Activated CD4-positive, alpha-beta T cell treated with anti-CD3 and anti-CD28 coated beads, Interleukin-10, Interleukin-2, amounts not matched to agents 100 ng/mL and 50 ng/mL, durations not matched to agents 16 hours and 8 hours (primary cell): ENCODE measurements at regions not wholly inside any gene's neighbourhood (a gene's known extent, or its start where the extent isn't known, plus 50 kb on each side); places are given as distances from the start of the nearest gene placed in this dataset.
A peak's percentile ranks its signal among the peaks of the same experiment; 100 is the strongest.

Source experiments
- DNase-seq: peaks from one replicate; pipeline ENCODE4 v3.0.0-alpha.2; 2020

DNA sequence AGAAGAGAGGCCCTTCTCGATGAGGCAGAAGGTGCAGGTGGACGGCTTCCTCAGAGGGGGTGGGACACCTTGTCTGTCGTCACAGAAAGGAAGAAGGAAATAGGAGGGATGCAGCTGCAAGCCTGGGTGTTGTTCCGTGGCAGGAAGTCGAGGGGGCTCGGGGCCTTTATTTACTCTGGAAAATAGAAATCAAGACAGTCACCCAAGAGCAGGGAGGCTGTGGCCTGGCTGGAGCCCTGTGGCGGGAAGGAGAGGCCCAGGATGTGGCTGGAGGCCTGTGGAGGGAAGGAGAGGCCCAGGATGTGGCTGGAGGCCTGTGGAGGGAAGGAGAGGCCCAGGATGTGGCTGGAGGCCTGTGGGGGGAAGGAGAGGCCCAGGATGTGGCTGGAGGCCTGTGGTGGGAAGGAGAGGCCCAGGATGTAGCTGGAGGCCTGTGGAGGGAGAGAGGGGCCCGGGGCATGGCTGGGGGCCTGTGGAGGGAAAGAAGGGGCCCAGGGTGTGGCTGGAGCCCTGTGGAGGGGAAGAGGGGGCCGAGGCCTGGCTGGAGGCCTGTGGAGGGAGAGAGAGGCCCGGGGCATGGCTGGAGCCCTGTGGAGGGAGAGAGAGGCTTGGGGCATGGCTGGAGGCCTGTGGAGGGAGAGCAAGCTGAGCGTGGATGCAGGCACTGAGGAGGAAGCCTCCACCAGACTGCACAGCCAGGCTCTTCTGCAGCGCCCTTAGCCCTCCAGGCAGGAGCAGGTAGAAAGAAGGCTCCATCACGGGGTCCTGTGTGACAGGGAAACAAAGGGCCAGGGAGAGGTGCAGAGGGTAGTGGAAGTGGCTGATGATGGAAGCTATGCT, 97.3 kb upstream of the SFMBT2 start:
- DNase-seq, result peak; percentile 79

DNA sequence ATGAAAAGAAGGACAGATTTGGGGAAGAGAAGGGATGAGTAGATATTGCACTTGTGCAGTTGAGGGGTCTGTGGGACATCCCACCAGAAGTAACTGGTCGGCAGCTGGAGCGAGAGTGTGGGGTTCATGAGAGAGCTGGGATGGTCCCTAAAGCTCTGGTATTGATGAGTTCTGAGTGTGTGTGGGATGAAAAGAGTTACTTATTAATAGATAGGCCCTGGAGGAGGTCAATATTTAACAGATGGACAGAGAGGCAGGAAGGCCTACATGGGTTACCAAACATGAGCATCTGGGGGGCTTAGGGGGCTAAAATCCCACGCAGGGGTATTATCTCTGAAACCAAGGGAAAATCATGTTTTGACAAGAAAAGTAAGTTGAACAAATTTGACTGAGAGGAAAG, 95.7 kb upstream of the SFMBT2 start:
- no peak for DNase-seq

DNA sequence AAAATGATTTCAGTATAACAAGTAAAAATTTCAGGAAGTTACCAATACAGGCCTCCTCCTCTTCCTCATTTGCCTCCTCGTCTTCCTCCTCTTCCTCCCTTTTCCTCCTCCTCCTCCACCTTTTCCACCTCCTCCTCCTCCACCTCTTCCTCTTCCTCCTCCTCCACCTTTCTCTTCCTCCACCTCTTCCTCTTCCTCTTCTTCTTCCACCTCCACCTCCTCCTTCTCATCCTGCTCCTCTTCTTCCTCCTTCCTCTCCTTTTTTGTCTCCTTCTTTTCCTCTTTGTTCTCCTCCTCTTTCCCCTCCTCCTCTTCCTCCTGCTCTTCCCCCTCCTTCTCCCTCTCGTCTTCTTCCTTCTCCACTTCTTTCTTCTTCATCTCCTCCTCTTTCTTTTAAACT, 94.4 kb upstream of the SFMBT2 start:
- no peak for DNase-seq

DNA sequence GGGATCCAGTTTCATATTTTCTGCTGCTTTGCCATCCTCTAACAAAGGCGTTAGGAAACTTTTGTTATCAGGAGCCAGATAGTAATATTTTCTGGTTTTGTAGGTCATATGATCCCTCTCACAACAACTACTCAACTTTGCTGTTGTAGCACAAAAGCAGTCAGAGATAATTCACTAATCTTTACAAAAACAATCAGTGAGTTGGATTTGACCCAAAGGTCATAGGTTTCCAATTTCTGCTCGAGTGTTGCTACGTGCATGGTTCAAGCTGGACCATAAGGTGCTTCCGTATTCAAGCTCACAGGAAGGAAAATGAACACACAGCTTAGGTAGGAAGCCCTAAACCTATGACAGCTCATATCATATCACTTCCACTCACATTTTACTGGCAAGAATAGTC, 92.4 kb upstream of the SFMBT2 start:
- no peak for DNase-seq

DNA sequence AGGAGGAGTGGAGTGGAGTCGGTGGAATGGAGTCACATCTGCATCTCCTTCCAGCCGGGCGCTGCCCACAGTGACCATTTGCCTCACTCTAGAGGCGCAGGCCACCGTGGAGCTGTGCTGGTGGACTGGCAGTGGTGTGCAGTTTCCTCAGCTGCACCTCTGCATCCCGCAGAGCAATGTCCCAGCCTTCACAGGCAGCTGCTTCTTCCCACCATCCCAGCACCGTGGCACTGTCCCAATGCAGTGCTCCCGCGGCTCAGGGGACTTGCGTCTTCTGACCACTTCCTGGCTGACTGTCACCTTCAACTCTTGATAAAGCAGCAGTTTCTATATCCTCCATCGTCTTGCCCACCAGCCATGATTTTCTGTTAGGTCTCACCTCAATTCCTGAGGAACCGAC, 90.3 kb upstream of the SFMBT2 start:
- peak; percentile 28 for DNase-seq

DNA sequence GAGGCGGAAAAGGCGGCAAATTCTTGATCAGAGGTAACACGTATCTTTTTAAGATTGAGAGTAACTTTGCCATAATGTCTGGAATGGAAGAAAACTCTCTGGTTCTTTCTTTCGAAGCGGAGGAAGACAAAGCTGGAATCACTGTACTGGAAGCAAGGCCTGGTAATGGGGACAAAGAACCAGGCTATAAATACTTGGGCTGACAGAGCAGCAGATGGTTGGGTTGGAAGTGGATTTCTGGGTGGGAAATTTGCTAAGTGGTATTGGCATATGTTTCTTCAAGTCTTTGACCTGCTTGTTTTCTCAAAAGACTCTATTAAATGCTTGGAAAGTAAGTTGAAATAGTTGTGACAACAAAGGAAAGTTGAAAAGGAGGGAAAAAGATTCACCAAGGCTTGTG, 87.3 kb upstream of the SFMBT2 start:
- DNase-seq, result no peak

DNA sequence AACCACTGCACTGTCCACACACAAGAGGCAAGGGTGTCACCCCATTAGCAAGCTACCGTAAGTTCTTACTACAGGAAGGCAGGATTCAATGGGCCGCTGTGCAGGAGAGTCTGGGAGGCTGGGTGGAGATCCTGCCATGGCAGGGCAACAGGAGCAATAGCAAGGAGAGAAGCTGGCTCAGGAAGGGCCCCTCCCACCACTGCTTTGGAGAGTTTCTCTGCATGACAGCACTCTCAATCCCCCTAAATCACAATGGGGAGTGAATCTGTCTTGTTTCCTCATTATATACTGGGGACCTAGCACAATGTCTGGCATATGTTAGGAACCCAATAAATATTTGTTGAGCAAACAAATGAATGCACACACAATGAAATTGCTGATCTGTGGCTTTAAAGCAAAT, 83.2 kb upstream of the SFMBT2 start:
- no peak for DNase-seq

DNA sequence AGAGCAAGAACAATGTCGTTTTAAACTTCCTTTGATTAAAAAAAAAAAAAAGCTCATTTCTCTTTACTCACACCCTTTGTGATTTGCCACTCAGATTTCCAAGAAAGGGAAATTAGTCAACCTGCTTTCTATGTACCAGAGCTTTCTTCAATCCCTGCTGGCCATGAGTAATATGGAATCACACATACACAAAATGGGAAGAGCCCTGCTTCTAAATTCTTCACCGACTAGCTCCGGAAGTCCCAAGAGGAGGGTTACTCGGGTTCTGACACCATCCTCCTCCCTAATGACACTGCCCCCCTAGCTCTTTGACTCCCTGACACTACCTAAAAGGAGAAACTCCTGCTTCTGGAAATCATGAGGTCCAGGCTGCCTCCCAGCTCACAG, 81.8 kb upstream of the SFMBT2 start:
- DNase-seq, result peak; percentile 34

DNA sequence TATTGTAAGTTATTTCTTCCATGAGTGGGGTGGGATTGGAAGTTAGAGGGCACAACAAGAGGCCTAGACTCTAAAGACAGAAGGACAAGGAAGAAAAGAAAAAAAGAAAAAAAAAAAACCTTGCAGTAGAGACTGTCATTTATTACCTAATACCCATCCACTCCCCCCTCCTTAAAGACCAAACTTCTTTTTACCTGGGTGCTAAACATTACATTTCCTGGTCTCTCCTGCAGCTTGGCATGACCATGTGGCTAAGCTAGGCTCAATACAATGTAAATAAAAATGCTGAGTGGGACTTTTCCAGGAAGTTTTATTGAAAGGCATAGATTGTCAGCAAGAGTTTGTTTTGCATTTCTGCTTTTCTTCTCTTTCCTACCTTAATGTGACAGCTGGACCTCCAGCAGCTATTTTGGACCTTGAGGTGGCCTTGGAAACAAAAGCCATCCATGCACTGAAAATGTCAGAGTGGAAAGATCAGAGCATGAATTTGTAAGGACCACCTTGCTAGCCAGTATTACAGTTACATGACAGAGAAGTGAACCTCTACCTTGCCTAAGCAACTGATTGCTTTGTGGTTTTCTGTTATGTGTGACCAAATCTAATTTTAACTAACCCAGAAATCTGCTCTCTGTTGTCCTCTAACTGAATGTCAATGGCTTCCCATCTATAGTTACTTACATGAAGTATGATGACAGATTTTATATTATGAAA, 81.3 kb upstream of the SFMBT2 start:
- DNase-seq, result peak; percentile 56

DNA sequence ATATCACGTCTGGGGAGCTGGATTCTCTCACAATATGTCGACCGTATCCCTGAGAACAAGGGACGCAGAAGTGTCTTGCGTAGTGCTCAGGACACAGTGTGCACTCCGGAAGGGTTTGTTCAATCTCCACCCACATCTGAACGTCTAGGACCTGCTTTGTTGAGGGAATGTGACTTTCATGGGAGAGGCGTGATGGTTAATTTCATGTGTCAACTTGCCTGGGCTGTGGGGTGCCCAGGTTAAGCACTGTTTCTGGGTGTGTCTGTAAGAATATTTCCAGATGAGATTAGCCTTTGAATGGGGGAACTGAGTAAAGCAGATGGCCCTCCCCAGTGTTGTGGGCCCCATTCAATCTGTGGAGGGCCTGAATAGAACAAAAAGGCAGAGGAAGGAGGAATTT, 80.4 kb upstream of the SFMBT2 start:
- no peak for DNase-seq

DNA sequence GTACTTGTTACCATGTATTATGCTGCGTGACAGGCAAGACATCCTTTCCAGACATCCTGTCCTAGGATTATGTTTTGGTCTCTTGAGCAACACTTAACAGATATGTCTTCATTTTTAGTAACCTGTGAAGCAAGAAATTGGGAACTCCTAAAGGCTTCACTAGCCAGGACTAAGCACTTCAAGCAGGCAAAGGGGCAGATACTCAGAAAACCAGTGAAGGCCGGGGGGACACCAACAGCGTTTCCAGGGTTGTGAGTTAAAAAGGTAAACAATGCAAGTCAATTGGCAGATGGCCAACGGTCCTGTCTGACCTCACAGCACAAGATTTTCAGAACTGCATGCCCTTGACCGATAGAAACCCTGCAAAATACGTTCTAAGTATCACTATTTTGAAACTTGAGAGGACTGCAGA, 77.6 kb upstream of the SFMBT2 start:
- no peak for DNase-seq

DNA sequence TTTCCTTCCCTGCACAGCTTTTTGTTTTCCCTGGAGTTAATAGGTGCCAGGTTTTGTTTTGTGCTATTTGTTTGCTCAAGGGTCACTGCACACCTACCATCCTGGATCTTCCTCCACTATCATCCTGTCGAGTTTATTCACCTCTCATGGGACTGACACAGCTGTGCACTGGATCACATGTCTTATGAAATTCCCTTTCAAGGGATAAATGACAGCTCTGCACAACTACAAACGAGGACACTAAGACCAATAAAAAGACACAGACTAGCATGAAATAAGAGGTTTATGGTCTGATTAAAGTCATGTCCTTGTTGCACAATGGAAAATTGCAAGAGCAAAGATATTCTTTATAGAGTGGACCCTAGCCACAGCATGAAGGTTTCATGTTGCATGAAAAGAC, 76.7 kb upstream of the SFMBT2 start:
- DNase-seq, result no peak

DNA sequence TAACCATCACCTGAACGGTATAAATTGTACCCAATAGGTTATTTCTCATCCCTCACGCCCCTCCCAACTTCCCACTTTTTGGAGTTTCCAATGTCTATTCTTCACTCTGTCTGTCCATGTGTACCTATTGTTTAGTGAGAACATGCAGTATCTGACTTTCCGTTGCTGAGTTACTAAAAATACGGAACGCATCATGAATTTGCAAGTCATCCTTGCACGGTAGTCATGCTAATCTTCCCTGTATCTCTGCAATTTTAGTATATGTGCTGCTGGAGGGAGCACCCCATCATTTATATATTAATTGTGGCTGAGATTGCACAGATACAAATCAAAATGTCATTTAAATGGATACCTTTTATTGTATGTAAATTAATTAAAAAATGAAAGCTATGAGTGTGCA, 75.7 kb upstream of the SFMBT2 start:
- no peak for DNase-seq

DNA sequence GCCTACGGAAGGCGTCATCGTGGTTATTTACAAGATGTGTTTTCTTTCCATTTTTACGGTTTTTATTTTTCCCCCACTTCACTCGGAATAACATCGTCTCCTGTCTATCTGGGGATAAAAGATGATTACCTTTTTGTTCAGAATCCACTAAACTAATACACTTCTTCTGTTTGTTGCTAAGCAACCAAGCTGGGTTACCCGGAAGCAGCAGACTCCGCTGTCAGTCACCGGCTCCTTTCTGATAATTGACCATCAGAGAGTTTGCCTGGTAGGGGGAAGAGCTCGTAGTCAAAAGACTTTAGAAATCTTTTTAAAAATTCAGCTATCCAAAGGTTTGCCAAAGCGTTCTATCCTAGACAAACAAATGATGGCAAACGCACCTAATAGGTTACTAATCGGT, 75.0 kb upstream of the SFMBT2 start:
- DNase-seq, result no peak

DNA sequence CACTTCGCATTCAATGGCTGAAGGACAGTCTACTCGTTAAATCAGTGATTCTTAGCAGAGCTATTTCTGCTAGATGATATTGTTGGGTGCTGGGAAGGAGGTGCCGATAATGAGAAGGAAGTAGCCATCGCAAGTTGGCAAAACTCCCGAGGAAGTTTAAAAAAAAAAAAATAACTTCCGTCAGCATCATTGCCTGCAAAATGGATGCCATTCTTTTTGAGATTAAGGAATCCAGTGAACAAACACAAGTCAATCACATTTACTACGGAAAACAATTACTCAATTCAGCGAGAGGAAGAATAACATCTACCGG, 74.4 kb upstream of the SFMBT2 start:
- DNase-seq, result no peak

DNA sequence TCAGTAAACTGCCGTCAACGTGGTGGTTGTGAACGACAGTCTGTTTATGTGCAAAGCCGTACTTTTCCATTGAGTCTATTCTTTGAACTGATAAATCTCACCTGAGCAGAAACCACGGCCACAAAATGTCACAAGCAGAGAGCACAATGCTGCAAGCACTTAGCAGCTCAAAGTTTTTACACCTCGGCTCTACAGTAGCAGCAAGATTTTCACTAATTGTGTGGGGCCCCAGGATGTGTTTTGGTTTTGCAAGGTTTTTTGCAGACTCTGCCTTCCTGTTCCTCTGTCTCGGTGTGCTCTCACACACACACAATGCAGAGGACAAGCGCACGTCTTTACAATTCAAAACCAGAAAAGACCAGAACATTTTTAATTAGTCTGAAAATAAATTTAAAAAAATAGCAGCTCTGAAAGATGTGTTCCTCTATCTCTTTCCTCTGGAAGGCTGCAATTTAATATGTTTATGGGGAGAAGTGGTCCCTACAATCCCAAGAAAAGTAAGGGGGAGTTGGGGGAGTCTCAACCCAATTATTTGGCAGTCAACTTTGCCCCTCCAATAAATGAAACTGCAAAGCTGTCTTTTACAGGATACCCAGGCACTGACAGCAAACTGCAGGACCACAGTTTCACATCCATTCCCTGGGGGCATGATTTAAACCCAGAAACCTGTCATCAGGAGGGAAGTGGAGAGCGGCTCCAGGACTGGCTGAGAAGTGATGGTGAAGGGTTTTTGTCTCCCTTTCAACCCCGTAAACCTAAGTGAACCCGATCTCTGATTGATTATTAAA, 73.8 kb upstream of the SFMBT2 start:
- peak; percentile 89 for DNase-seq

DNA sequence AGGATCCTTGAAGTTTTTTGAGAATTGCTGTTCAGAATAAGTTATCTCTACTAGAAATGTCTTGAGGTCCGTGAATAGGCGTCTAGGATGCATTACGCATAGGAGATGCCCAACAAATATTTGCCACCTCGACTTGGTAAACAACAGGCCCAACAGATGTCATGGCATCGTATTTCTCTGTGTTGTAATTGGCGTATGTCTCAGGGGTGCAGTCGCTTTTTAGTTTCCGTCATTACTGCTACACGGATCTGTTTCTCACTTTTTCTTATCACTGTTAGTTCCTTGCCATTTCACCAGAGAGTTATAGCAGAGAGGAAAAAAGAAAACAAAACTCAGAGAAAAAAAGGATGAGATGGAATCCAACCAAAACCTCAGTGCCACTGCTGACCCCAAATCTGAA, 73.0 kb upstream of the SFMBT2 start:
- DNase-seq, result peak; percentile 9

DNA sequence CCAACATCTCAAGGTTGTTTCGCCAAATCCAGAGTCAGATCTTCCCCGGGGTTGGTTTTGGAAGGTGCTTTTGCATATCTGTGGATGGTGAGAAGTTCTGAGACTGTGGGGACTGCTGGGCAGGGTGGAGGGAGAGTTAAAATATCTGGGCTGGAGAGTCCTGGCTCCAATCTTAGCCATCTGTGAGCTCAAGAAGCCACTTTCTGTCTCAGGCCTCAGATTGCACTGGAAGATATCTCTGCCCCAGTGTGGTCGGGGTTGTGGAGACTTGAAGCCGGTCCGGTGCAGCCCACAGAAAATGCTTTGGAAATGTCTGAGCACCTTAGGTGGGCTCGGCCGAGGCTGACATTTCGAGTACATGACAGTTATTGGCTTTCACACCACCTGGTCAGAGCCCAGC, 72.2 kb upstream of the SFMBT2 start:
- no peak for DNase-seq

DNA sequence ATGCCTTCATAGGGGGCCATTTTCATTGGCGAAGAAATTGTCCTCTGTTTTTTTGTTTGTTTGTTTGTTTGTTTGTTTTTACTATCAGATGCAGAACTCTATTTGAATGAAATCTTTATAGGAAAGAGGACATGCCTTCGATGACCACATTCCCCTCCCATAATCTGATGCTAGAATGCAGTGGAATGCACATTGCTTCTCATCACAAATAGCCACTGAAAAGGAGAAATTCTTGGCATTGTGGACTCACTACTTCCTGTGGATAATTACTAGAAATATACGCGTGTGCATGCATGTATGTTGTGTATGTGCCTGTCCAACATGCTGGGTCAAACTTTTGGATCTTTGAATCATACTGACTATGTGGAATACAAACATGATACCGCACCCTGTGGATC, 70.5 kb upstream of the SFMBT2 start:
- no peak for DNase-seq

DNA sequence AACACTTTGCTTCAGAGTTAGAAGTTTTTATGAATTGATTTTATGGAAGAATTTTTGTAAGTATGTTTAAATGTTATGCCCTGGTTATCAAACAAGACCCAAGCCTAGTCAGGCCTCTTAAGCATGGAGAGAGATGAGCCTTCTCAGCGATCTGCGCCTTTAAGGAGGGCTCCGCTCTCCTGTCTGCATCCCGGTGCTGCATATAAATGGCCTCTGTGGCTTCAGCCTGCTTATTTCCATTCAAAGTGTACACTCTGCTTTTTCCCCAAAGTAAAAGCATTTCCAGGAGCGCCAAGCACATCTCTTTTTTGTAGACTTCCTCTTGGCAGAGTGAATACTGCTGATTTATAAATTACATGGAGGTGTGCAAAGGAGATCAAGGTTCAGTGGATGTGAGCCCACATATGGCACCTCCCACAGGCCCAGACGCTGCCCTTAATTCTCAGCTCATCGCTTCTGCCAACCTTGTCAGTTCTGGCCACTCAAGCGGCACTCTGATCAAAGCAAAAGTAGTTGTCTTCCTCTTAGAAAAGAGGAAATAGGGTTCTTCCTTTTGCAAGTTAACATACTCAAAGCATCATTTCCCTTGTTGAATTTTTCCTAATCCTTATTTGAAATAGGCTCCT, 70.0 kb upstream of the SFMBT2 start:
- peak; percentile 23 for DNase-seq

DNA sequence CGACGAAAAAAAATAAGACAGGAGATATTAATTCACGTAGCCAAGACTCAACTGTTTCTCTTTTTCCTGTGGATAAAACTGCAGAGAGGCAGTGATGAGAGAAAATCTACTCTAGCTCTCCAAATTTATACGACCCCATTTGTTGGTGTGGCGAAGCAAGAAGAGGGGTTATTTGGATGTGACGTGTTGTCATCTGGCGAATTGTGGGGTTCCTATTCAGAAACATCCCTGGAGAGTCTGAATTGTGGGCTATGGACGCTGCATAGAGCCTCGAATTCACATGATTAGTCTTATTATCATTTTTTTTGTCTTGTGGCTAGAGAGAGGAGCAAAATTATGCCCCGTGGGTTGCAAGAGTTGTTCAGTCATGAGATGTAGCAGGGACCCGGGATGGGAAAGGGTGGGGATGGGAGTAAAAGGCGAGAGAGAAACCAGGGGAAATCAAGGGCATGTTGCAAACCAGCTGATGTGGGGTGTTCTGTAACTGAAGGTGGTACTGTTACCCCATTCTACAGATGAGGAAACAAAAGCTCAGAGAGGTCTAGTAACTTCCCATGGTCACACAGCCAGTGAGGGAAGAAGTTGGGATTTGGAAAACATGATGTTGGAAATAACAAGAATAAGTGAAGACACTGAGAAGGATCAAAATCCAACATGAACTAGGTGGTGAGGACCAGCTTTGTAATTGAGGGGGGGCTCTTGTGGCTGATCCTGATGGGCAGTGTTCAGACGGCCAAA, 69.2 kb upstream of the SFMBT2 start:
- no peak for DNase-seq

DNA sequence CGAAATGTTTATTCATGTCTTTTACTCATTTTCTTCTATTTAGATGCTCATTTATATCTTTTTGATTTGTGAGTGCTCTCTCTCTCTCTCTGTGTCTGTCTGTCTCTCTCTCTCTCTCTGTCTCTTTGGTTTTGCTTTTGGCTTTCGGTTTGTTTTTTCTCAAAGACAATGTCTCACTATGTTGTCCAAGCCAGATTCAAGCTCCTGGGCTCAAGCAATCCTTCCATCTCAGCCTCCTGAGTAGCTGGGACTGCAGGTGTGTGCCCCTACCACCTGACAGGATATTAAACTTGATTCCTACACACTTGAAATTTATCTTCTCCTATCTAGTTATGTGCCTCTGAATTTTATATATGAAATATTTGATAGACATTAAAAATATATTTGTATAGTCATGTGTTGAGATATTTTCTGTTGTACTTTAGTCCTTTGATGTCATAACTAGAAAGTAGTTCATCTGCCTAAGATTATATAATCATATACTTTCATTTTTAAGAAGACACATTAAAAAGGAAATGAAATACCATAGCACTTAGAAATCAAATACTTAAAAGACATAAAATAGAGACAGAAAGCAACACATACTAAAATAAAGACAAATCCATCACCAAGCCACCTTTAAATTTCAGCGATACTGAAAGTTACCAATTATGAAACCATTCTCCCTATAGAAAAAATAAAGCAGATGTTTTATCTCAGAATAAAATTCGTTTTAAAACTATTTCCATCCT, 68.1 kb upstream of the SFMBT2 start:
- DNase-seq, result no peak
